HG03066 (cell line): ENCODE measurements at regions not wholly inside any gene's neighbourhood (a gene's known extent, or its start where the extent isn't known, plus 50 kb on each side); places are given as distances from the start of the nearest gene placed in this dataset.

Experiments used
- ATAC-seq: cut with Tn5 transposase; IDR thresholded peaks from one replicate; pipeline ENCODE4 v1.9.1; 2021; ENCODE audit warnings: low read depth; ENCODE audit not compliant: unreplicated experiment

DNA sequence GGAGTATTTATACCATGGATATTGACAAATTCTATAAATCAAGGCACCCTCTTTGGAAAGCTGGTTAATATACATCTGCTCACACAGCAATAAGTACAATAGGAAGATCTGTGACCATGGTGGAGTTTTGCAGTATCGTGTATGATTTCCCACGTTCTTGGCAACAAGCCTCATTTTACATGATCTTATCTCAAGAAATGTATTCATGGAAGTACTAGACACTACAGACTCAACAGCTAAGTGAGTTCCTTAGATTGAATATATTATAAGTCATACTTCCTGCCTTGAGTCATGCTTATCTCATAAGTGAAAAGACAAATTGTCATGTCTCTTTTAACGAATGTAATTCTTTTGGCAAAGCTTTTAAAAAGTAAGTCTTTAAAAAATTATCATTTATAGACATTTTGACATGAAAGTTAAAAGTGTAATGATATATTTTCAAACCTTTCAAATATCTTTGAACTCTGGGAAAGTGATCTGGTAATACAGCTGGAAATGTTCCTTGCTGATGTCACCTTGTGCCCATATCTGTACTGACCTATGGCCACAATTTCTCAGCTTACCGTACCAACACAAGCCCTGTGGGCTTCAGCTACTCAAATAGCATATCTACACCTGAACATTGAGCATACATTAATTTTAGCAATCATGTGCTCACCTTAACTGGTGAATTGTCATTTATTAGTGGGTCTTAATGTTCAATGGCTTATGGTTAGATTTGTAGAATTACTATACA lies 130.3 kb upstream of the TMC3 start:
- ATAC-seq: no peak

DNA sequence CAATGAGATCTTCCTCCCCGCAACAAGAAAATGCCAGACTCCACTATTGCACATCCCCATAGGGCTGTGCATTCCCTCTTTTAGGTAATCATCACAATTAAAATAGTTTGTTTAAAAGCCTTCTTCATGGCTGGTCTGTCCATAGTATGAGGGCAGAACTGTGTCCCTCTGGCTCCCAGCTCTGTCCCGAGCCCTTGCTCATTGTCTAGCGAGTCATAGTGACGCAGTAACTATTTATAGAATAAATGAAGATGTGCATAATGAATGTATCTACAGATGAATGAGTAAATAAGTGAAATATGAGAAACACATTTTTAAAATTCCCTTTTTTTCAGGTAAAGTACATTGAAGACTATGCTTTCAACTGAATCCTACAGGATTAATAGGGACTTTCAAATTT lies 128.4 kb upstream of the TMC3 start:
- no peak for ATAC-seq

DNA sequence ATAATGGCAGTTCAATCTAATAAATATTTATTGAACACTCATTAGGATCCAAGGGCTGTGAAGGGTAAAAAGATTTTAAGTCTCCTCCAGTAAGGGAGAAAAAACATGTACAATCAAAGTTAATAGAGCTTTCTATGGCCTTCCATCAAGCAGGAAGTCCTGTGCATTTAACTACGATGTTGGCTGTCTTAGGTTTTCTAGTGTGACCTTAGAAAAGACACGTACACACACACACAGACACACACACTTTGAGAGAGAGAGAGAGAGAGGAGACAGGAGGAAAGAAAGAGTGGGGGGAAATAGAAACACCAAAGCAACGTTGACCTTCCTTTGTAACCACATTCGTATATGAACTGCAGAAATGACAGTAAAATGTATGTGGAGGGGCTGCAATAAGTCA lies 126.1 kb upstream of the TMC3 start:
- no peak for ATAC-seq

GRCh38 chr15:81498294-81498693 lies 124.3 kb upstream of the TMC3 start:
- no peak for ATAC-seq

DNA sequence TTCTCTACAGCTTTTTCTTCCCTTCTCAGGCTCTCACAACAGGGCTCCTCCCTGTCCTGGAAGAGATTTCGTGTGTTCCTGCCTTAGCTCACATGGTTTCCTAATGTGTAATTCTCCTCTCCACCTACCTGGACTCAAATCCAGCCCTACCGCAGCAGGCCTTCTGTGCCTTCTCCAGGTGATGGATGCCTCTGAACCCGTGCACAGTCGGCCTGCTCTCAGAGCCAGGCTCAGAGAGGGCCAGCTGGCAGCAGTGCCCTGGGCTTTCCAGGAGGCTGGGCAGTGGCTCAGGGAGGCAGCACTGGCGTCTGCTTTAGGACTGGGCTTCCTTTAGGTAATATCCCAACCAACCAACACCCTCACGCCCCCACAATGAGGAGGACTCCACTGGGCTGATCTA lies 123.2 kb upstream of the TMC3 start:
- no peak for ATAC-seq

DNA sequence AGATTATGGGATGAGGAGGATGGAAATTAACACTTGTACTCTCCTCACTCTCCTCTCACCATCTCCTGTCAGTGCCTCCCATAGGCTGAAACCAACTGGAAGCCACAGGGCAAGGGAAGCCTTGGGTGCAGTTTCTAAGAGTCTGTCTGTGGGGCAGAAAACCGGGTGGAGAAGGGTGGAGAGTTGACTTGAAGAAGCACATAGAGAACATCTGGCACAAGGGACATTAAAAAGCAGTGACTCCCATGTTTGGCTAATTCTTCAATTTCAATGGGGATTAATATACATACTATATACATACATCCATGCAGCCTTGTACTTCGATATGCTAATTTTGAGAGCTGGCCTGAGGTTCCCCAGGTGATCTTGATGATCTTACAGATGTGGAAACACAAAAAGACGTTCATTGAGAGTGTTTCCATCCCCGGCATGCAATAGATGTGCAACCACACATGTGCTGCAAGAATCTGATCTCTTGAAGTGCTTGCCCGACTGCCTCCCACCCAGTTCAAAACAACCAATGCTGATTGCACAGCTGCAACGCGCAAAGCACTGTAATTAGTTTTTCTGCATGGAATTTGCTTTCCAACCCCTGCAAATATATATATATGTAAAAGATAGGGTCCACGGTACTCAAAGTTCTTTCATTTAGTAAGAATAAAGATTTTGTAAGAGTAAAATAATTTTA lies 121.9 kb upstream of the TMC3 start:
- ATAC-seq: no peak

DNA sequence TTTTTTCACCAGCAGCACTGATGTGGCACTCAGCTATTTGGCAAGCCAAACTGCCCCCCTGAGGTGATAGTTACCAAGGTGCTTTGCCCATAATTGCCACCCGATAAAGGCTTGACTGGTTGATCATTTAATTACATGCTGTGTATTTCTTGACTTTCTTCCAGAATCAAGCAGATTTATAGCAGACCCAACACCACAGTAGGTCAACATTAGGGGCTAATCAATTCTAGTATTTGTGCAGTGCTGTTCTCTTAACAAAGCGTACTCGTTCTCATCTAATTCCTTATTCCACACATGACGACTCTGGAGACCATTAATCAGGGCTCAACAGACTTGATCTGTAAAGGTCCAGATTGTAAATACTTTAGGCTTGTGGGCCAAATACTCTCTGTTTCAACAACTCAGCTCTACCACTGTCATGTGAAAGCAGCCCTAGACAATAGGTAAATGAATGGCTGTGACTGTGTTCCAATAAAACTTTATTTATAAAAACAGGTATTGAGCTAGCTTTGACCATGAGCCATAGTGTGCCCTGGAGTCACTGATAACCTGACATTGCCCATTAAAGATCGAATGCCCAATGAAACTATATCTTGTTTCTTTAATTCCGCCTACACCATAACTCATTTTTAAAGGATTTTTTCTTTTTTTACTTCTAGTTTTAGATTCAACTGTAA lies 119.1 kb upstream of the TMC3 start:
- ATAC-seq: no peak

GRCh38 chr15:81492331-81492968 lies 118.4 kb upstream of the TMC3 start:
- ATAC-seq: no peak

DNA sequence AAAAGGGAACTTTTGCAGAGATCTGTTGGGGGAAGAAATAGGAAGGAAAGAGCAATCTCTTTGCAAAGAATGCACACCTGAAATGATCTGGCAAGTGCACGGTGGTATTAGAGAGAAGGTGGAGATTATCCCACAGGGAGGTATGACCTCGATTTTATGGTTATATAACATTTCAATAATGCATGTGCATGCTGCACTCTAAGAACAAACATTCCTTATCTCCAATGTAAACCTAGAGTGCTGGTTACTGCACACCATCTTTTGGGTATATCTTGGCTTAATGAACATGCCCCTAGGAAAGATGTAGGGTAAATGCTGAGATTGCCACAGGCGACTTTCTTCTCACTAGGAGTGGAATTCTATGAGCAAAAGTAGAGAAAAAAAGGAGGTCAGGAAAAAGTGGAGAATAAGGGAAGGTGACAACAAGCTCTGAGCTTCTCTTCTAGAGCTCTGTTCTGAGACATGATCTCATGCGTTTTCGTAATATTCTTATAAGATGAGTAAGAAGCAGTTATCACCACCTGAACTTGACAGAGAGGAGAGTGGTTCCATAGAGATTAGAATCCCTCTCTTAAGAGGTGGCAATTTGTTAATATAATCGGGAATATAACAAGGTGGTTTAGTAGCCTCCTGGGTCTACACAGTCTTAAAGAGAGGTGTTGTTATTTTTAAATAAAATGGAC lies 117.5 kb upstream of the TMC3 start:
- no peak for ATAC-seq

DNA sequence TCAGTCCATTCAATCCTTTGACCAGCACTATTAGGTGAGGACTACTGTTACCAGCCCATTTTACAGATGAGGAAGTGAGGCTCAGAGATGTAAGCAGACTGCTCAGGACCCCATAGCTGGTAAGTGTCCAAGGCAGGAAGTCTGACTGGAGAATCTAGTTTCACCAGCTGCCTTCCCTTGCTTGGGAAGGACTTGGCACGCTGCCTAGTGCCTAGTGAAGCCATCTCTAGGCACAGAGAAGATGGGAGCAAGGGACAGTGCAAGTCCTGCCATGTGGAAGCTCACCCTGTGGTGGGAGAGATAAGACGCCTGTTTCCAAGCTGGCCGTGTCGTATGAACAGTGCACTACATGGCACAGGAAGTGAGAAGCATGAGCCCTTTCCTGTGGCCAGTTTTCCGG lies 111.8 kb upstream of the TMC3 start:
- no peak for ATAC-seq

DNA sequence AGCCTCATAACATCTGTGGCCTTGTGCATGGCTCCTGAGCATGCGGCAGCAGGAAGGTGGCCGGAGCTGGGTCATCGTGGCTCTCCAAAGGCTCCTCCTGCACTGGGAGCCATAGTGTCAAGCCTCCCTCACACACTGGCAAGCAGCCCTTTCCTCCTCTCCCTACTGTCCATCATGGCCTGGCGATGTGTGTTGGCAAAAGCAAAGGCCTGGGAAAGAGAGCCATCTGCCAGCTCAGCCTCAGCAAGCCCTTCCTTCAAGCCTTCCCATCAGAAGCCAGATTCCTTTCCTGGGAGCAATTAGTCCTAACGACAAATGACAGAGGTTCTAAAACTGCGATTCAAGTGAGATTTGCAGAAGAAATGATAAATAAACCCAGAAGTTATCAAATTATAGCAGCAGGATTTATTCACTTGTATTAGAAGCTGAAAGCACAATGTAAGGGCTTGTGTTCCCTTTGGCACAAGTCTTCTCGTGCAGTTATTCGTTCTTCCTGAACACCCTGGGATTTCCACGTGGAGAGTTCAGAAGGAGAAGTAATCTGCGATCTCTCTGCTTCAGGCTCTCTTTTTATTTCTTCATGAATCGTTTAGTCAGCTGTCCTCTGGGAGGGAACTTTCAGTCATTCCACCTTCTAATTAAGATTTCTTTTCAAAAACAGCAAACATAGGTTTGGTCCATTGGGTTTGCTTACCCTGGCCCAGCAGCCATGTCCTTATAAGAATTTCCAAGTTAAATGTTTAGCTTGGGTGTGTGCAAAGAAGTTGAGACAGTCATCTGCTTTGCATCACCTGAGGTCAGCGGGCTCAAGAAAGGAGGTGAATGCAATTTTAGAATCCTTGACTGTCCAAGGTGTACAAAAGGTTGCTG lies 110.3 kb upstream of the TMC3 start:
- ATAC-seq: no peak

GRCh38 chr15:81483496-81483895 lies 109.5 kb upstream of the TMC3 start:
- no peak for ATAC-seq

DNA sequence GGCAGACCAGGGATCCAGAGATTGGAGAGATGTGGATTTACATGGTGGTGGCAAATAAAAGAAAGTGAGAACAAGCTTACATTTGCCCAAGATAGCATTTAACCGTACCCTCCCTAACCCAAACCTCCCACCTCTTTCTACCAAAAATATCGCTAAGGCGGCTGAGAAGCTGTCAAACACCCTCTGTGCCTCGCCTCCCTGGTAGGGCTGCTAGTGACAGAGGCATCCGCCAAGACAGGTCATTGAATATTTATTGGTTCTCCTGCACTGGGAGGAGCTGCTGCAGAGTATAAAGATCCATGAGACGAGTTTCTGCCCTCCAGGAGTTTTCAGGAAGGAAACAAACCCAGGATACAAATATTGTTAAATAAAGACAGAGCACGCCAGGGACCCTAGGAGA lies 107.3 kb upstream of the TMC3 start:
- no peak for ATAC-seq

DNA sequence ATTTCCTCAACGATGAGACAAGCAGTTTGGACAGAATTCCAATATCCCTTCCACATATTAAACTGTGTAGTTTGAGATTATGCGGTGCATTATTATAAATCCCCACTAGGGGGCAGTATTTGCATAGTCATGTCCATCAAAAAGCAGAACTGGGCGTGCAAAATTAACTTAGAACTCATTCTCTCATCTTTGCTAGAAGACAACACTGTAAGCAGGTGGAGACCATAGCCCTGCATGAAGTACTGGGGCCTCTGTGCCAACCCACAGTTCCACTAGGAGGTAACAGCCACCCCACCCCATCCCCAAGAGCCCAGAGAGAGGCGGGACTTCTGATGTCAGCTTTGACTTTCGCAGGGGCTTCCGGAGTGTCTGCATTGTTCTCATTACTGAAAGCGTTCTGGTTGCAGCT lies 106.6 kb upstream of the TMC3 start:
- ATAC-seq: peak; percentile 56

GRCh38 chr15:81478354-81478753 lies 104.3 kb upstream of the TMC3 start:
- ATAC-seq: no peak

- ATAC-seq: no peak
Observed at GRCh38 chr15:81475926-81476325, 101.9 kb upstream of the TMC3 start.

- ATAC-seq: no peak
Observed at GRCh38 chr15:81475471-81475870, 101.5 kb upstream of the TMC3 start.

DNA sequence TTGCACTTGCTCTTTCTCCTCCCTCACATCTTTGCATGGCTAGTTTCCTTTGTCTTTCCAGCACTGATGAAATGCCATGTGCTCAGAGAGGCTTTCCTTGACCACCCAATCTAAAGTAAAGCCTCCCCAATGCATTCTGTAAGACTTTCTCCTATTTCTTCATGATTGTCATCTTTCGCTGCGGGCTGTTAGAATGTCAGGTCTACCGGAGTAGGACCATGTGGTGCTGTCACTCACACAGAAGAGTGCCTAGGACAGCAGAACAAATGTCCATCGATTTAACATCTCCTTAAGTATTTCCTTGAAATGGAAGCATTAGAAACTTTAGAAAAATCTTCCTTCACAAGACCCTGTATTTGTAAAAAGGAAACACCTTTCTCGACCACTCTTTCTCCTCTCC lies 99.9 kb upstream of the TMC3 start:
- ATAC-seq: no peak

- ATAC-seq: no peak
Observed at GRCh38 chr15:81473177-81473576, 99.2 kb upstream of the TMC3 start.

DNA sequence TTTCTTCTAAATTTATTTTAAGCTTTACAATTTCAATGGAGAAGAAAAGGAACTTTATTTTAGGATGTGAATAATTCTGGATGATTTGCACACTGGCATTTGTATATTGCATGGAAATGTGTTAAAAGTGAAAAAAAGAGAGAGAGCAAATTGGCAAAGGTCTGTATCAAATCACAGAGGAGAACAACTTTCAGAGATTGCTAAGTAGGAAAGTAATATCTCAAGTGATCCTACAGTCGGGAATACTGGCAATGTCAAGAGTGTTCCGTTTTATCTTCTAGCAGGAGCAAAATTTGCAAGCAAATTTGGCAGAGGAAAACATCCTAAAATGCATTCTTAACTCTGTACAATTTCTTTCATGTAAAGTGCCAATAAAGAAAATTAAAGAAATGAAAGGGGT lies 97.1 kb upstream of the TMC3 start:
- no peak for ATAC-seq
